Panc1 (cell line): ENCODE measurements at regions not wholly inside any gene's neighbourhood (a gene's known extent, or its start where the extent isn't known, plus 50 kb on each side); places are given as distances from the start of the nearest gene placed in this dataset.

Source experiments
- CTCF ChIP-seq: fragments of 450-650 bp; IDR thresholded peaks from 2 replicates; pipeline ENCODE4 v1.5.1; 2017; ENCODE audit warnings: mild to moderate bottlenecking
- POLR2AphosphoS5 ChIP-seq: IDR thresholded peaks from 2 replicates; pipeline ENCODE4 v1.6.1; 2012; ENCODE audit warnings: mild to moderate bottlenecking, low read depth, low read length, moderate library complexity

GRCh38 chr13:72383646-72384045, 343.8 kb downstream of the MZT1 start:
- TF ChIP-seq CTCF (no peak), POLR2AphosphoS5 (no peak)
